ENCODE measurements at regions not wholly inside any gene's neighbourhood (a gene's known extent, or its start where the extent isn't known, plus 50 kb on each side); places are given as distances from the start of the nearest gene placed in this dataset.

DNA sequence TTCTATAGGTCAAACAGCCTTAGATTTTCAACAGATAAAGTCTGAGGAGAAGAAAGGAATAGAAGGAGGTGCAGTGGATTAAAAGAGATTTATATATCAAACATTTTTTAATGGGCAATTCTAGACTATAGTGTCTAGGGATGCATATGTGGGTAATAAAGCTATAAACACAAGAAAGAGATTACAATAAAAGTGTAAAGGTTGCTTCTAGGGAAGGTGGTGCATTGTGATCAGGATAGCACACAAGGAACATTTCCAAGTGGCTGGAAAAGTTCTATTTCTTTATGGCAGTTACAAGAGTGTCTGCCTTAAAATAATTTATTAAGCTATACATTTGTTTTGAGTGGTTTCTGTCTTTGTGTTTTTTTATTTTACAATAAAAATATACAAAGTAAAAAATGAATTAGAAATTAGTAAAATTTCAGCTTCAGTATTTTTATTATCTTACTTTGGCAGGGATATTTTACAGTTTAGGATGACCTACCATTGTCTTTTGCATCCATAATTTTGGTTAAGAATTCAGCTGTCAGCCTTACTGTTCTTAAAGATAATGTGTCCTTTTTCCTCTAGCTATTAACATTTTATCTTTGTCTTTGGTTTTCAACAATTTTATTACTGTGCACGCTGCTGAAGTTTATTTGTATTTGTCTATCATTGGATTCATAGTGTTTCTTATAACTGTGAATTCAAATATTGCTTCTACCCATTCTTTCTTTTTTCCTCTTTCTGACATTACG lies 221.8 kb downstream of the LACC1 start:
- no peak for DNase-seq

- DNase-seq: no peak
These were observed 223.9 kb downstream of the LACC1 start for GRCh38 chr13:44103429-44104196.

GRCh38 chr13:44104197-44104490 lies 224.4 kb downstream of the LACC1 start:
- no peak for DNase-seq

GRCh38 chr13:44104969-44105368 lies 225.3 kb downstream of the LACC1 start:
- DNase-seq: no peak

GRCh38 chr13:44106266-44107152 lies 226.8 kb downstream of the LACC1 start:
- no peak for DNase-seq

GRCh38 chr13:44107357-44108121 lies 227.8 kb downstream of the LACC1 start:
- no peak for DNase-seq

DNA sequence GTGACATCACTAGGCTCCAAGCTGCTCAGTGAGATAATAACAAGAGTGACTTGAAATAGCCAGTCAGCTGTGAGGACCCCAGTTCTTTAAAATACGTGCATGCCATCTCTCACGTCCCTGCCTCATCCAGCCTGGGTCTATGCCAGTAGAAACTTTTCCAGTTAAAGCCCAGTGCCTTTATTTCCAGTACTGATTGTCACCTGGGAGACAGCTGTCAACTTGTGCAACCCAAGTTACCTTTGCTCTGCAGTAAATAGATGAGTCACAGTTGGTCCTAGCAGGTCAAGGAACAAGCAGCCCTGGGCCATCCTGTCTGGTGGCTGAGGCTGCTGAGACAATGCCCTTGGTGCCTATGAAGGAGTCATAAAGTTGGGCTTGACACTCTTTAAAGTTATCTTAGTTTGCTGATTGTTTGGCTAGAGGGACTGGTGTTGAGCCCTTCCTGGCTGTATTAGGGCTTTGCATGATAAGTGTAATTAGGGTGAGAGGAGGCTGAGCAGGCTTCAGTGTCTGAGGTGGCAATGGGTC lies 228.7 kb downstream of the LACC1 start:
- no peak for DNase-seq

DNA sequence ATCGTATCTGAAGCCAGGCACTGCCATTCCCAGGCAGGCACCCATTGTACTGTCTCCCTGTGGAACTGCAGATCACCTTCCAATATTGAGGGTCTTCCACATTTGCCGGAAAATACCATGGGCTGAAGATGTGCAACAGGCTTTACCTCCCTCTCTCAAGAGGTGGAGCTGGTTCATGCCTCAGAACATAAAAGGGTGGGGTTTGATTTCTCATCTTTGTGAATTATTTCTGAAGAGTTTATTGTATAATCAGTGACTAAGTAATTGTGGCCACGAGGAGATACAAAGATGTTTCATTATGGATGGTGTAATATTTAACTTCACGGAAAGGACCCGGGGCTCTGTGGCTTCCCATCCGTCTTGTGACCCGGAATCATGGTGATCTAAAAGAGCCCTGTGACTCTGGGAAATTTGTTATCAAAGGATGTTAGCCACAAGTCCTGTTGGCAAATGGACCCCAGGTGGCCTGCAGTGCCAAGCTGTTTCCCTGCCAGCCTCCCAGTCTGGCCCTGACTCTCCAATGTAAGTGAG lies 230.5 kb downstream of the LACC1 start:
- no peak for DNase-seq

DNA sequence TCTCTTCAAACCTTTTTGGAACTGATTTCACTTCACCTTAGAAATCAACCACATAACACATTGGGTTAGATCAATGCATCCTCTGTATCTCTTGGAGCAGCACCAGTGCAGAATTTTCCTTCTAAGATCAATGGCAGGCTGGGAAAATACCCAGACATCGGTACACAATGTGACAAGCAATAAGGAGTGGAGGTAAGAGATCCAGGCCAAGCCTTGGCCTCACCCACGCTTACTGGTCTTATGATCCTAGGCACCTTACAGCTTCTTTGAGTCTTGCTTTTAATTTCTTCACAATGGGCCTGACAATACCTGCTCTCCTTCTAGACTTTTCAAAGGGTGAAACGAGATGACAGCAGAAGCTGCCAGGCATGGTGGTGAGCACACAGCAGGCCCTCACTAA lies 232.0 kb downstream of the LACC1 start:
- no peak for DNase-seq

DNA sequence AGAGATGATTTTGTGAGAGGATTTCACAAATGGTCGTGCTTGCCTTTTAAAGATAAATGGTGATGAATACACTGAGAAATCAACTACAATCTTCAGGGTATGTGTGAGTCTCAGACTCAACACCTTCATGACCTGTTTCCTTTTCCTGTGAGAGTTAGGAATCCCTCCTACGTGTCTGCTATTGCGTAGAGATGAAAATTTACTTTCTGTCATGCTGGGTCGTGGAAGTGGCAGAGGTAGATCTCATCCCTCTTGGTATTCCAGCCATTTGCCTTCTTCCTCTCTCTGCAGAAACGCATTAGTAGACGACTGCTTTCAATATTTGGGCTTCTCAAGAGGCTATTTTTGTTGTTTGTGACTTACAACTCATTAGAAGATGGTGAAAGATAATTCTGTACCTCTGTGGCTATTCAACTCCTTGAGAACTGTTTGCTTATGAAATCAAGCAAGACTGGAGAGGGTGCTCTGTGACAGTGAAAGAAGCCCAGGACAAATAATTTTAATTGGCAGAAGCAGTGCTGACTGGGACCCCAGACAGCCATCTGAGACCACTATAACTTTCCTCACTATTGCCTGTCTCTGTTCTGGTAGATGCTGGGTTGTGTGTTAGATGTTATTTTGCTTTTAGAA lies 233.1 kb downstream of the LACC1 start:
- DNase-seq: no peak

DNA sequence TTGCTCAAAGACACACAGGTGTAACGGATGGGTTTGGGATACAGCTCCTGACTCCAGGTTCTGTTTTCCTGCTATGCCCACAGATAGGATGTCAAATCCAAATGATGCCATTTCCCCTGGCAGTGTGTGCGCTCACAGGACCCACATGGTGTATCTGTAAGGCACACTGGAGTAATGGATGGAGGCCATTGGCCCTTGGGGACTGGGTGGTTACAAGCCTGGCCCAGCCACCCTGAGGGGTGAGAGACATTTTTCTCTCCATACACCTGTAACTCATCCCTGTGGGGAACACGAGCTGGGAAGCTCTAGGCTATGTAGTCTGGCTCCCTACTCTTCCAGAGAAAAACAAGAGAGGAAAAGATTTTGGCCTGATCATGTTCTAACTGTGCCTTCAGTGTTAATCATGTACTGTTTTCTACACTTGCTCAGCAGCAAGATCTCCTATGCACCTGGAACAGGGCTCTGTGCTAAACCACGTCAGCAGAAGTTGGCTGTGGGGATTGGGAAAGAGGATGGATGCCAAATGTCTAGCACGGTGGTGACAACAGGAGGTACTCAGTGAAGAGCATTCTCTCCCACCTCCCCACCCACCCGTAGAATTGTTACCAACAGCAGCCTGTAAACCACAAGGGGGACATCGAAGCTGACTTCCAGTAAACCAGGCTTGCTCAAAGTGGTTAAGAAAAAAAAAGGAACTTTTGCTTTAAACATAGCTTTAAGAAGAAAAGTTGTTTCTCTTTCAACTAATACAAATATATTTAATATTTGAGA lies 237.0 kb downstream of the LACC1 start:
- DNase-seq: no peak

DNA sequence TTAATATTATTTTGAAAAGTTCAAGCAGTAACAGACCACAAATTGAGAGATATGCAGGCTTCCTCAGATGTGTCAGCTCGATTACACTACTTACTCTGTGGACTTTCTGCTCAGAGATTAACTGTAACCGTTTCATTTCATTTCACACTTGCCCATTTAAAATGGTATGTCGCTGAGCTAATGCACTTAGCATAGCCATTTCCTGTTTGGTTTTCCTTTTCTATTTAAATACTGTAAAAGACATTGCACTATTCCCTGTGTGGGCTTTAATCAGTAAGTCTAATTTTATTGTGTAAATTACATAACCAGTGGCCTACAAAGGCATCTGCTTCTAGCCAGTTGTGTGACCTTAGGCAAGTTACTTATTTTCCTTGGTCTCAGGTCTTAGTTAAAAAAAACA lies 237.6 kb downstream of the LACC1 start:
- no peak for DNase-seq

- no peak for DNase-seq
These were observed 238.1 kb downstream of the LACC1 start for GRCh38 chr13:44117816-44118215.

DNA sequence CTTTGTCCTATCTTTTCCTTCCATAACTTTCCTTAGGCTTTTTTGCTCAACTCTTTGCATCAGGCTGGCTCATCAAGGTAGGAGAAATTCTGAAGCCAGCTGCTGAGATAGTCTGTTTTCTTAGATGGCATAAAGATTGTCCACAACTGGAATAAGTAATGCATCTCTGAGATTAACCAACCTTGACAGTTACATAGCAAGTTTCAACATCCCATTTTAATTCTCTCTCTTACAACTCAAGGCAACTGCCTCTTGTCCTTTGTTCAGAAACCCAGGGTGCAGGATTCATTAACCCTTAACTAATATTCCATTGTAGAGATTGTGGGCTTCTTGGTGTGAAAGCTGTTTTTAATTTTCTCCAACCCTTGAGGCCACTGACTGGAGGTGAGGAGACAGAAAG lies 239.2 kb downstream of the LACC1 start:
- no peak for DNase-seq

- no peak for DNase-seq
These were observed 240.3 kb downstream of the LACC1 start for GRCh38 chr13:44120043-44120442.

DNA sequence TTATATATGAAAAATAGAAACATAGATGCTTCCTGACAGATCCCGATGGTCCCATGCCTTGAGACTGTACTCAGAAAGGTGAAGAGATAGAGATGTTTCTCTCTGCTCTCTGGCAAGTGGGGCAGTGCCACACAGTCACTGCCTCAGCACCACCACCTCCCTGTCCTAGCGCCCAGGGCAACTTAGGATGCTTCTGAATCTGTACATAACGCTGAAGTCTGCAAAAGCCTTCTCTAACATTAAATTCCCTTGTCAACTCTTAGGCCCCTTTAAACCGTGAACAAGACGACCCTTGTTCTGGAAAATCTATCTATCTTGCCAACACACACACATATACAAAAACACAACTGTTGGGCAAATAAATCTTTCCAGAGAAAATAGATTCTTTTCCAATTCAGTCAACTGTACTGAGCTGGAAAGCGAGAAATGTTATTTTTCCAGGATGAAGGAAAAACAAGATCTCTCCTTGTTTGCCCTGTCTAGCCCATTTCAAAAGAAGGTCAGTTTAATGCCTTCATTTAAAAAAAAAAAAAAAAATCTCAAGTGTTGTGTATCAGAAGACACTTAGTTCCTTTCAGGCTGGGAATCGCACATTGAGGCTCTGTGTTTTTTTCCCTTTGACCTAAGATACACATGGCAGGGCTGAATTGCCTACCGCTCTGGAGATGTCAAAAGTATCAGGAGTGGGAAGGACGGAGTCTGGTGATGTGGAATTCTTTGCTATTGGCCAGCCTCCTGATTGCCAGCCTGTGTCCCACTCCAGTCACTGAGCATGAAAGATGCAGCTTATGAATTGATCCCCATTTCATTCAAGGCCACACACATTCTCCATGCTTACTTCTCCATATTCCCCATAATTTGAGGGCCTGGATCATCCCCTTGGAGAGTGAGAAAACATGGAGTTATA lies 241.4 kb downstream of the LACC1 start:
- no peak for DNase-seq

DNA sequence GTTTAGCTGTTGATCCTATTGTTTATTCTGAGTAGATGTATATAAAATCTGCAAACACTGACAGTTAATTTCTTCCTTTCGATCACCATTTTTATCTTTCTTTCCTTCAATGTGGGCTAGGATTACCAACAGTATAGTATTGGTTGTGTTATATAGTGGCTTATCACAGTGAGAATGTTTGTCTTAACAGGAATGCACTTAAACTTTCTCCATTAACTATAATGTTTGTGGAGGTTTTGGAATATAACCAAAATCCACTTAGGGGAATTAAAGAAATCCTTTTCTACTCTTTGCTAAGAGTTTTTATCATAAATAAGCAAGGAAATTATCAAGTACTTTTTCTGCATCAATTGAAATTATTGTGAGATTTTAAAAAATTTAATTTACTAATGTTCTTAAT lies 244.6 kb downstream of the LACC1 start:
- no peak for DNase-seq

DNA sequence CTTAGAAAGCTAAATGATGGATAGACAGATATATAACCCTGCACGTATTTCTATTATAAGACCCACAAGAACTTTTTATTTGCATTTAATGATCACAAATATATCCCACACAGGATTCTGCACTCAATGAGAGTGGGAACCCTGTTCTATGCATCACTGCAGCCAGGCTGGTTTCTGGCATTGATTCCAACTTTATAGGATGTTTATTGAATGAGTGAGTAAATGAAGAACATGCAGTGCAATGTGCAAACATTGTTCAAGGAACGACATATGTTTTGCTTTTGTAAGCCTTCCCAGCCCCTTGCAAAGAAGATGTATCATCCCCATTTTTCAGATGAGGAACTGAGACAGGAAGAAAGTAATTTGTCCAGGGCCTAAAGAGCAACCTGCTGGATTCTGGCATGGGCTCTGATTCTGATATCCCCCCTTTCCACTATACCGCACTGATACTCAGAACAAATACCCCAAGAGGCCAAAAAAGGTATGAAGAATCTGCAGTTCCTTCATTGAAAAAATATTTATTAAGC lies 246.3 kb downstream of the LACC1 start:
- DNase-seq: no peak

GRCh38 chr13:44128552-44129001 lies 245.0 kb upstream of the SERP2 start:
- DNase-seq: no peak

GRCh38 chr13:44129418-44129817 lies 244.2 kb upstream of the SERP2 start:
- DNase-seq: no peak

Measured in SHP77 (cell line).